ENCODE measurements at regions not wholly inside any gene's neighbourhood (a gene's known extent, or its start where the extent isn't known, plus 50 kb on each side); places are given as distances from the start of the nearest gene placed in this dataset.

DNA sequence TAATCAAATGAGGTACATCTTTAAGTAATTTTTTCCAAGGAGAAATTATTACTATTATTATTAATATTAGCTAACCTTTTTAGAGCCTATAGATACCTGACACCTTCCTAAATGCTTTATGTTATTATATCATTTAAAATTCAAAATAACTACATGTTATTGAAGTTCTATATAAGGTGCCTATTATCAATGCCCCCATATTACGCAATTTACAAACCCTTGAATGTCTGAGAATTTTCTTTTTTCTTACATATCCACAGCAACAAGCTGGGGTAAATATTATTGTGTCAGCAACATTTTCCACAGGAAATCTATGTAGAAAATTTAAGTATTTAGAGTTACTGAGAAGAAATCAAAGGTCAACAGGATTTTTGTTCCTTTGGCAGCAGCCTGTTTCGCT lies 327.3 kb downstream of the NXPE2 start:
- no TSS peak for BruUV-seq (replicated peaks)
- ChIA-PET CTCF (no interaction called here), POLR2A (no interaction called here), RAD21 (ENCODE audit: low non-redundant PET in 1 of 2, low total read pairs in 2 of 2, uncharacterized antibody in 2 of 2, unreplicated experiment in 2 of 2) (no interaction called here)
- no peaks in the 10 kb centered on the region for H3K36me3 ChIP-seq (ENCODE audit: control insufficient read depth in 1 of 2, insufficient read depth in 2 of 2, low read length in 2 of 2)
- H3K9me3 ChIP-seq (ENCODE audit: control insufficient read depth in 1 of 2, insufficient read depth in 1 of 2, low read depth in 1 of 2, low read length in 2 of 2): no peaks in the 10 kb centered on the region; a peak in 2 of 4 replicates
- DNase-seq (ENCODE audit: low read depth, low spot score) (no peak), ATAC-seq (no peak)
- H3K27ac ChIP-seq (ENCODE audit: low read depth, low read length): no peak overlapping the region
- intact Hi-C loops (cut with micrococcal nuclease): no loop called here
- H3K9ac ChIP-seq (ENCODE audit: low read length): no peak overlapping the region
- no peak overlapping the region for H3K4me2 ChIP-seq (ENCODE audit: low read length)
- H3K79me2 ChIP-seq (ENCODE audit: insufficient read depth, low read length): no peaks in the 10 kb centered on the region
- TF ChIP-seq RAD21 (IDR thresholded peaks at IDR 0.05; ENCODE audit: low read depth) (no peak), CBX3 (IDR thresholded peaks at IDR 0.05; ENCODE audit: low read depth) (no peak), SP1 (IDR thresholded peaks at IDR 0.05; ENCODE audit: low read depth) (no peak), ZFX (IDR thresholded peaks at IDR 0.05) (no peak), EGR1 (IDR thresholded peaks at IDR 0.05; ENCODE audit: low read depth) (no peak), POLR2A (IDR thresholded peaks at IDR 0.05; ENCODE audit: borderline replicate concordance, extremely low read depth, insufficient read depth, insufficient read length) (no peak)
- TF ChIP-seq, protein P1, sequence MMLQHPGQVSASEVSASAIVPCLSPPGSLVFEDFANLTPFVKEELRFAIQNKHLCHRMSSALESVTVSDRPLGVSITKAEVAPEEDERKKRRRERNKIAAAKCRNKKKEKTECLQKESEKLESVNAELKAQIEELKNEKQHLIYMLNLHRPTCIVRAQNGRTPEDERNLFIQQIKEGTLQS (IDR thresholded peaks at IDR 0.05): no peak
- H3K4me3 ChIP-seq (replicated peaks in 1 of 2; ENCODE audit: low read depth in 1 of 2, low read length in 2 of 2): no peak overlapping the region
- H3K9me2 ChIP-seq (ENCODE audit: insufficient read depth): no peaks in the 10 kb centered on the region
- H2AFZ ChIP-seq (ENCODE audit: low read depth, low read length, poor library complexity, severe bottlenecking): no peak overlapping the region
- H3K4me1 ChIP-seq (ENCODE audit: control insufficient read depth in 1 of 2, insufficient read depth in 2 of 2, low read length in 2 of 2): no peaks in the 10 kb centered on the region
- H4K20me1 ChIP-seq (ENCODE audit: insufficient read depth): no peaks in the 10 kb centered on the region
- no peaks in the 10 kb centered on the region for H3K27me3 ChIP-seq (ENCODE audit: insufficient read depth, low read length)

DNA sequence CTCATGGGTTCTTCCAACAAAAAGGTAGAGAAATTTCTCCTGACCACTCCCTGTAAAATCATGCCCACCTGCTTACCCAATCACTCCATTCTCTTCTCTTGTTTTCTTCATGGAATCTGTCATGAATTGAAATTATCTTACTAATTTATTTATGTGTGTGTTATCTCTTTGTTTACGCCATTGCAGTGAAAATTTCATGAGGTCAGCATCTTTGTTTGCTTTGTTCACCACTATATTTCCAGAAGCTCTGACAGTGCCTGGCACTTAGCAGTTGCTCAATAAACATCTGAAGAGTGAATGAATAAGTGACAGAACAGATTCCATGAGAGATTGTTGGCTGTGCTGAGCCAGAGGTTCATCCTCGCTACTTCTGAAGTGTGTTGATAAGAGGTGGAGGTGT lies 329.5 kb downstream of the NXPE2 start:
- Histone ChIP-seq H3K36me3 (ENCODE audit: control insufficient read depth in 1 of 2, insufficient read depth in 2 of 2, low read length in 2 of 2) (no peaks in the 10 kb centered on the region), H3K27me3 (ENCODE audit: insufficient read depth, low read length) (no peaks in the 10 kb centered on the region), H3K4me1 (ENCODE audit: control insufficient read depth in 1 of 2, insufficient read depth in 2 of 2, low read length in 2 of 2) (no peaks in the 10 kb centered on the region), H3K9ac (ENCODE audit: low read length) (no peak overlapping the region), H4K20me1 (ENCODE audit: insufficient read depth) (no peaks in the 10 kb centered on the region), H3K27ac (ENCODE audit: low read depth, low read length) (no peak overlapping the region), H3K9me3 (ENCODE audit: control insufficient read depth in 1 of 2, insufficient read depth in 1 of 2, low read depth in 1 of 2, low read length in 2 of 2) (peaks cover 0 to 3% of the 10 kb centered on the region in 2 experiments; a peak in 2 of 4 replicates), H3K4me3 (replicated peaks in 1 of 2; ENCODE audit: low read depth in 1 of 2, low read length in 2 of 2) (no peak overlapping the region), H3K4me2 (ENCODE audit: low read length) (no peak overlapping the region), H3K79me2 (ENCODE audit: insufficient read depth, low read length) (no peaks in the 10 kb centered on the region), H2AFZ (ENCODE audit: low read depth, low read length, poor library complexity, severe bottlenecking) (no peak overlapping the region), H3K9me2 (ENCODE audit: insufficient read depth) (no peaks in the 10 kb centered on the region)
- ATAC-seq (no peak), DNase-seq (ENCODE audit: low read depth, low spot score) (no peak)
- ChIA-PET RAD21 (ENCODE audit: low non-redundant PET in 1 of 2, low total read pairs in 2 of 2, uncharacterized antibody in 2 of 2, unreplicated experiment in 2 of 2) (no interaction called here), CTCF (no interaction called here), POLR2A (no interaction called here)
- BruUV-seq (replicated peaks): no TSS peak
- intact Hi-C loops (cut with micrococcal nuclease): no loop called here
- TF ChIP-seq SIN3A (IDR thresholded peaks at IDR 0.05; ENCODE audit: low read depth): no peak
- TF ChIP-seq ZNF274 (IDR thresholded peaks at IDR 0.05; ENCODE audit: low read depth, low read length): no peak
- TF ChIP-seq TCF7L2 (IDR thresholded peaks at IDR 0.05; ENCODE audit: borderline replicate concordance, extremely low read depth, insufficient read depth, insufficient read length): no peak
- no peak for TF ChIP-seq EZH2phosphoT487 (IDR thresholded peaks at IDR 0.05; ENCODE audit: borderline replicate concordance)
- TF ChIP-seq, protein P2, sequence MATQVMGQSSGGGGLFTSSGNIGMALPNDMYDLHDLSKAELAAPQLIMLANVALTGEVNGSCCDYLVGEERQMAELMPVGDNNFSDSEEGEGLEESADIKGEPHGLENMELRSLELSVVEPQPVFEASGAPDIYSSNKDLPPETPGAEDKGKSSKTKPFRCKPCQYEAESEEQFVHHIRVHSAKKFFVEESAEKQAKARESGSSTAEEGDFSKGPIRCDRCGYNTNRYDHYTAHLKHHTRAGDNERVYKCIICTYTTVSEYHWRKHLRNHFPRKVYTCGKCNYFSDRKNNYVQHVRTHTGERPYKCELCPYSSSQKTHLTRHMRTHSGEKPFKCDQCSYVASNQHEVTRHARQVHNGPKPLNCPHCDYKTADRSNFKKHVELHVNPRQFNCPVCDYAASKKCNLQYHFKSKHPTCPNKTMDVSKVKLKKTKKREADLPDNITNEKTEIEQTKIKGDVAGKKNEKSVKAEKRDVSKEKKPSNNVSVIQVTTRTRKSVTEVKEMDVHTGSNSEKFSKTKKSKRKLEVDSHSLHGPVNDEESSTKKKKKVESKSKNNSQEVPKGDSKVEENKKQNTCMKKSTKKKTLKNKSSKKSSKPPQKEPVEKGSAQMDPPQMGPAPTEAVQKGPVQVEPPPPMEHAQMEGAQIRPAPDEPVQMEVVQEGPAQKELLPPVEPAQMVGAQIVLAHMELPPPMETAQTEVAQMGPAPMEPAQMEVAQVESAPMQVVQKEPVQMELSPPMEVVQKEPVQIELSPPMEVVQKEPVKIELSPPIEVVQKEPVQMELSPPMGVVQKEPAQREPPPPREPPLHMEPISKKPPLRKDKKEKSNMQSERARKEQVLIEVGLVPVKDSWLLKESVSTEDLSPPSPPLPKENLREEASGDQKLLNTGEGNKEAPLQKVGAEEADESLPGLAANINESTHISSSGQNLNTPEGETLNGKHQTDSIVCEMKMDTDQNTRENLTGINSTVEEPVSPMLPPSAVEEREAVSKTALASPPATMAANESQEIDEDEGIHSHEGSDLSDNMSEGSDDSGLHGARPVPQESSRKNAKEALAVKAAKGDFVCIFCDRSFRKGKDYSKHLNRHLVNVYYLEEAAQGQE (IDR thresholded peaks at IDR 0.05; ENCODE audit: low read depth): no peak
- no peak for TF ChIP-seq EGR1 (IDR thresholded peaks at IDR 0.05; ENCODE audit: low read depth)
- TF ChIP-seq POLR2AphosphoS5 (IDR thresholded peaks at IDR 0.05; ENCODE audit: low read depth, low read length): no peak
- TF ChIP-seq ELF1 (IDR thresholded peaks at IDR 0.05; ENCODE audit: borderline replicate concordance, low read depth): no peak
- no peak for TF ChIP-seq EZH2 (IDR thresholded peaks at IDR 0.05)
- TF ChIP-seq FOSL1 (IDR thresholded peaks at IDR 0.05; ENCODE audit: low read depth): no peak
- TF ChIP-seq, protein P3, sequence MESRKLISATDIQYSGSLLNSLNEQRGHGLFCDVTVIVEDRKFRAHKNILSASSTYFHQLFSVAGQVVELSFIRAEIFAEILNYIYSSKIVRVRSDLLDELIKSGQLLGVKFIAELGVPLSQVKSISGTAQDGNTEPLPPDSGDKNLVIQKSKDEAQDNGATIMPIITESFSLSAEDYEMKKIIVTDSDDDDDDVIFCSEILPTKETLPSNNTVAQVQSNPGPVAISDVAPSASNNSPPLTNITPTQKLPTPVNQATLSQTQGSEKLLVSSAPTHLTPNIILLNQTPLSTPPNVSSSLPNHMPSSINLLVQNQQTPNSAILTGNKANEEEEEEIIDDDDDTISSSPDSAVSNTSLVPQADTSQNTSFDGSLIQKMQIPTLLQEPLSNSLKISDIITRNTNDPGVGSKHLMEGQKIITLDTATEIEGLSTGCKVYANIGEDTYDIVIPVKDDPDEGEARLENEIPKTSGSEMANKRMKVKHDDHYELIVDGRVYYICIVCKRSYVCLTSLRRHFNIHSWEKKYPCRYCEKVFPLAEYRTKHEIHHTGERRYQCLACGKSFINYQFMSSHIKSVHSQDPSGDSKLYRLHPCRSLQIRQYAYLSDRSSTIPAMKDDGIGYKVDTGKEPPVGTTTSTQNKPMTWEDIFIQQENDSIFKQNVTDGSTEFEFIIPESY (IDR thresholded peaks at IDR 0.05; ENCODE audit: extremely low read depth, insufficient replicate concordance, low read length): no peak
- TF ChIP-seq RAD21 (IDR thresholded peaks at IDR 0.05; ENCODE audit: low read depth): no peak
- no peak for TF ChIP-seq SP1 (IDR thresholded peaks at IDR 0.05; ENCODE audit: low read depth)

Measured in HCT116 (cell line).